Activated naive CD4-positive, alpha-beta T cell treated with Interleukin-2 at 50 U/mL for 16 hours (primary cell): ENCODE measurements at regions not wholly inside any gene's neighbourhood (a gene's known extent, or its start where the extent isn't known, plus 50 kb on each side); places are given as distances from the start of the nearest gene placed in this dataset.
"Not testable (repeated sequence)": the region's sequence is repeated elsewhere in the genome, so short reads cannot be mapped to it uniquely, and the experiment has no call there.

Experiments
- DNase-seq: peaks from one replicate; pipeline ENCODE4 v3.0.0-alpha.2; 2020

DNA sequence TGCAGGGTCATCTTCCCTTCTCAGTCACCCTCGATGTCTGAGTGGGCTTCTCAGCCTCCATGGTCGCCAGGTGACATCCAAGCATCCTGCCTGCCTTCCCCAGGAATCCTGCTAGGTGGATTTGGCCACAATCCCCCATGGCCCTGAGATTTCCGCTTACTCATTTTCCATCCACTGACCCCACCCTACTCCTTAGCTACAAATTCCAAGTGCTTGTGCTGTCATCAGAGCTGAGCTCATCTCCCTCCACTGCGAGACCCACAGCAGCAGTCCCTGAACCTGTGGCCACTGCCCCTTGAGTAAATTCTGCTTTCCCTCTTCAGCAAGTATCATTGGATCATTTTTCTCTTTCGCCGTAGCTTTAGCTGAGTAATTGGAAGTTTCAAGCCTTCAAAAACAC, 90.5 kb upstream of the ANKRD10 start:
- DNase-seq, result no peak

- no peak for DNase-seq
Observed at GRCh38 chr13:111004444-111004843, 89.6 kb upstream of the ANKRD10 start.

DNA sequence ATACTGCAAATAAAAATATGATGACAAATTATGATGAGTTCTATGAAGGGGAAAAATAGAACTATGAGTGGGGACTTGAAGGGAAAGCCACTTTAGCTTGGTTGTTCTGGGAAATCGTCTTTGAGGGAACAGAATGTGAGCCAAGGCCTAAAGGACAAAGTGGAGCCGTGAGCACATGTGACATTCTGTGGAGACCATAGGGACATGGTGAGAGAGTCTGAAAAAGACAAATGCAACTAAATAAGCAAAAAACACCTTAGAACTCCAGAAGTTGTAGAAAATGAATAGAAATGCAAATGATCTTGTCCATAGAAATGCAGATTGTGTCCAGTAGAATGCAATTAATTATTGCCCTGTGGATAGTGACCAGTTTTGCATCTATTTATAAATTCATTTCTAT, 86.8 kb upstream of the ANKRD10 start:
- DNase-seq, result no peak

DNA sequence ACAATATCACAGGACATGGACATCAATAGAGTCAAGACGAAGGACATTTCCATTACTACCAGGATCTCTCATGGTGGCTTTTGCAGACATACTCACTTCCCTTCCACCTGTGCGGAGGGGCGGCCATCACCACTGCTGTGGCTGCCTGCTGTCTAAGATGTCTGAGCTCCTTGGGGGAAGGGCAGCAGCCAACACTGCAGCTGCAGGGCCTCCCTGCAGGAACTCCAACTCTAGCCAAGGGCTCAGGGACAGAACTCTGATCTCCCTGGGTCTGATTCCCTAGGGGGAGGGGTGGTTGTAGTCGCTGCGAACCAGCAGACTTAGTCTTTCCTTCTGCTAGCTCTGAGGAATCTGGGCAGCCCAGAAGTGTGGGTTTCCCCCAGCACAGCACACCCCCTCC, 78.9 kb upstream of the ANKRD10 start:
- no peak for DNase-seq

- DNase-seq, result no peak
Observed at GRCh38 chr13:110991991-110992508, 77.2 kb upstream of the ANKRD10 start.

DNA sequence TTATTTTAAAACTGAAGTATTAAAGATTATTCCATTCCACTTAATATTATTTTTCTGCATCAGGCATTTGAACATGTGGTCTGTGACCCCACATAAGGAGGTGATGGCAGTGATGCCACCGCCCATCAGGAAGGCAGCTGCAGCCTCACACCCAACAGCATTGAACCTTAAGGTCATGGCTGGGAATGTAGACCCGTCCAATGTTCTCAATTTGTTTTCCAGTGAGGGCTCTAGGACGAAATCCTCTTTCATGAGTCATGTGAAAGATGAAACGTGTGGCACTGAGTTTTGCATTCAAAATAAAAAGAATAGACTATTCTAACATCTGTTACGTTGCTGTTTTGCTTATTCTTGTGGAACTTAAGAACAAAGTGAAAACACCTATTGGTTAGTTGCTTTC, 74.5 kb upstream of the ANKRD10 start:
- no peak for DNase-seq

DNA sequence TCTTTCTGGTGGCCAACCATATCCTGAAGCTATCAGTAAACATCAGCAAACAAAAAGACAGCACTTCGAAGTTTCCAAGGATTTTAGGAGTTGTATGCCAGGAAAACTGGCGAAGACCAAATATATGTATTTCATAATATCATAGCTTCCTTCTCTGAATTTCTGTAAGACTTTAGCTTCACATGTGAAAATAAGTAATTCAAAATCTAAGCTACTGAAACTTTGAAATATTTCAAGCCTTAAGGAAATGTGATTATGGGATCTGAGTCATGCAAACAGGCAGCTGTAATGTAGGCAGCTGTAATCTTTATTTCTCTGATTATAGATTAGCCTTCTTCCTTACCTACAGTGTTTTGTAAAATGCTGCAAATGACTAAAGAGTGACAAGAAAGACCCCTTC, 70.7 kb upstream of the ANKRD10 start:
- DNase-seq, result no peak

DNA sequence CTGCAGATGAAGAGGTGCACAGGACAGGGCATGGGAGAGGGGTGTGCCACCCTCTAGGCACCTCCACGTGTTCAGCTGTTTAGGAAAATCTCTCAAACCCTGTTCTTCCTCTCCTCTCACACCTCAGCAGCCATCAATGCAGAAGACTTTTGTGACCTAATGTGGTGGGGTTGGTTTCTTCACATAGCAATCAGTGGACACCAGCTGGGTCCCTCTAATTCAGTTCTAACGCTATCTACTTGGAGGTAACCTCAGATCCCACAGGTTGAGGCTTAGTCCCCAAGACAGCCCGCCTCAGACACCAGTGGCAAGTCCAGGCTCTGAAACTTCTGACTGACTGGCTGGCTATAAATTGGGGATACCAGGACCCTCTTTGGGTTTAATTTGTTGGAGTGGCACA, 69.9 kb upstream of the ANKRD10 start:
- no peak for DNase-seq

DNA sequence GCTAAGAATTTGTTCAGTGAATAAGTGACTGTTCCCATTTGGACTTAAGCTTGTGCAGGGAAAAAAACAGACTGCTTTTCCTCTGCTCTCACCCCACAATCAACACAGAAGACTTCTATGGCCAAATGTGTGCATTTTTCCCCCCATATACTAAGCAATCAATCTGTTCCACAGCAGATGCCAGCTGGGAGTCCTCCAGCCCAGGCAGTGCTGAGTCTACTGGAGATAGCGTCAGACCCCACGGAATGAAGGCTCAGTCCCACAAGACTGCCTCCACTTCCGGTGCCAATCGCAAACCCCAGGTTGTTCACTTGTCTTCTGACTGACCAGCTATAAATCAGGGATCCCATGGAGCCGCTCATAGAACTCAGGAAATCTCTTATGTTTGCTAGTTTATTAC, 69.5 kb upstream of the ANKRD10 start:
- DNase-seq, result no peak

- DNase-seq, result no peak
Observed at GRCh38 chr13:110983241-110983640, 68.4 kb upstream of the ANKRD10 start.

DNA sequence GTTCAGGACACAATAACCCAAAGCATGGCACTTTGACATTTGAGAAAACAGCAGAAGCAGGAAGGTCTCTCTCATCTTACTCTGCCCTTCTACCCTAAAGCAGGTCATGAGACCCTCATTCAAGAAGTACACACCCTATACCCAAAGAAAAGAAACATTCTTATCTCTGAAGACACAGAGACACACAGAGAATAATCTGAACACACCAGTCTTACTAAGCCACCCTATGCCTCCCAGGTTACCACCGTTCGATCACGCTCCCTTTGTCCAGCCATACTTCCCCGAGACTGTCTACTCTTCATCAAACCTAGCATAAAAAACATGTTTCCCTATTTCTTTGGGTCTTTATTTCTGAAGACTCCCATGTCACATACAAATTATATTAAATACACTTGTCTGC, 66.5 kb upstream of the ANKRD10 start:
- no peak for DNase-seq

- no peak for DNase-seq
Observed at GRCh38 chr13:110980921-110981320, 66.1 kb upstream of the ANKRD10 start.

- DNase-seq, result not testable (repeated sequence)
Observed at GRCh38 chr13:110979149-110979548, 64.3 kb upstream of the ANKRD10 start.

DNA sequence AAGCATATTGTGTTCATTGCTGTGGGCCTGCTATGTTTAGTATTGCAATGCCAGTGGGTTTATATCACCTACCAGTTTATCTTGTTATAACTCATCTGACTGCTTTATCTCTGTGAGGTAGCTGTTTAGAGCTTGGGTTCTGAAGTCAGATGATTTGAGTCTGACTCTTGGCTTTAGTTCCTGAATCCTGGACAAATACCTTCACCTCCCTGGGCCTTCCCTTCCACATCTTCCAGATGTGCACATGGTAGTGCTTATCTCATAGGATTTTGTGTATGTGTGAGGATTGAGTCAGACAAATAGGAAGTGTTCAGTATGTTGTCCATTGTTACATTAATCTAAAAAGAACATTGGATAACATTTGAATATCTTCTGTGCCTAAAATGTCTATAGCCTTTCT, 63.5 kb upstream of the ANKRD10 start:
- no peak for DNase-seq

- DNase-seq, result no peak
Observed at GRCh38 chr13:110976785-110977184, 61.9 kb upstream of the ANKRD10 start.

GRCh38 chr13:110973007-110973700, 58.3 kb upstream of the ANKRD10 start:
- DNase-seq, result no peak

DNA sequence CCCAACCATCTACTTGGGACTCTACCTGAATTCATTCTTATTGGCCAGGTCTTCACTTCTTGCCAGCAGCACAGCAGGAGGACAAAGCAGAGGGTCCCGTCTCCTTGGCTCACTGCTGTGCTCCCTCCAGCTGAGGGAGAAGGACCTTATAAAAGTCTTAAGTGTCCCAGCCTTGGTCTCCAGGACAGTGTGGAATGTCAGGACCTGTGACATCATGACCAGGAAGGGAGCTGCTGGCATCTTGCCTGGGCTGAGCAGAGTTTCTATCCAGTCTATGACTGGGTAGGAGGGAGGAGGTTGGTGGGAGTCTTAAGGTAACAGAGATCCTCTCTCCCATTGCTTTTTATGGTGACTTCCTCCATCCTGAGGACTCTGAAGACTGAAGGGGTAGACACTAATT, 56.6 kb upstream of the ANKRD10 start:
- DNase-seq, result no peak

GRCh38 chr13:110967156-110967855, 52.4 kb upstream of the ANKRD10 start:
- DNase-seq, result not testable (repeated sequence)

GRCh38 chr13:110965755-110966134, 50.9 kb upstream of the ANKRD10 start:
- DNase-seq, result no peak

DNA sequence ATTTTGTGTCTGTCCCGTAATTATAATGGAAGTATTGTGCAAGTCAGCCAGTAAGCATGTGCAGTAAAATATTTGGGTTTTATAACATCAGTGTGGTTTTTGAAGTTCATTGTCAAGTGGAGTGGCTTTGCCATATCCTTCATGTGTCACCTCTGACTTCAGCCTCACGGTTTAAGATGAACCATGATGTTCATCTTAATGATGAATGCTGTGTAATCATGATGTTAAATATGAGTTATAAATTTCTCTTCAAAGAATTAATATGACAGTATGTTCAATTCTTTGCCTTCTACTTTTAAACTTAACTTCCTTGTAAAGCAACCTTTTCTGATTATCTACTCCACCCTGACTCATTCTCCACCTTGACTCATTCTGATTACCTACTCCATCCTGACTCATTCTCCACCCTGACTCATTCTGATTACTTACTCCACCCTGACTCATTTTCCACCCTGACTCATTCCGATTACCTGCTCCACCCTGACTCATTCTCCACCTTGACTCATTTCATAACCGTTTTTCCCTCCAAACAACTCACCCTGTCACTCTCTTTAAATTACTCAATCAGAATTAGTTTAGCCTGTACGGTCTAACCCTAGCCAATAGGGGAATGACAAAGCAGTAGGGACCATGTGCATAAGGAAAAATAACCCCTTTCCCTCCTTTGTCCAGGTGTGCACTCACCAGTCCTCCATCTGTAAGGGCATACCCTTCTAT, 50.3 kb upstream of the ANKRD10 start:
- peak; percentile 20 for DNase-seq
